HL-60 (cell line): ENCODE measurements at regions not wholly inside any gene's neighbourhood (a gene's known extent, or its start where the extent isn't known, plus 50 kb on each side); places are given as distances from the start of the nearest gene placed in this dataset.

Experiments
- TF ChIP-seq, protein P1 (sequence below): IDR thresholded peaks from one replicate; pipeline ENCODE4 v1.5.1; 2011; ENCODE audit warnings: low read length, control low read depth, inconsistent platforms; ENCODE audit not compliant: insufficient read depth
- TF ChIP-seq, protein P2 (sequence below): IDR thresholded peaks from 2 replicates; pipeline ENCODE4 v1.6.1; 2012; ENCODE audit warnings: low read depth; ENCODE audit not compliant: insufficient replicate concordance

DNA sequence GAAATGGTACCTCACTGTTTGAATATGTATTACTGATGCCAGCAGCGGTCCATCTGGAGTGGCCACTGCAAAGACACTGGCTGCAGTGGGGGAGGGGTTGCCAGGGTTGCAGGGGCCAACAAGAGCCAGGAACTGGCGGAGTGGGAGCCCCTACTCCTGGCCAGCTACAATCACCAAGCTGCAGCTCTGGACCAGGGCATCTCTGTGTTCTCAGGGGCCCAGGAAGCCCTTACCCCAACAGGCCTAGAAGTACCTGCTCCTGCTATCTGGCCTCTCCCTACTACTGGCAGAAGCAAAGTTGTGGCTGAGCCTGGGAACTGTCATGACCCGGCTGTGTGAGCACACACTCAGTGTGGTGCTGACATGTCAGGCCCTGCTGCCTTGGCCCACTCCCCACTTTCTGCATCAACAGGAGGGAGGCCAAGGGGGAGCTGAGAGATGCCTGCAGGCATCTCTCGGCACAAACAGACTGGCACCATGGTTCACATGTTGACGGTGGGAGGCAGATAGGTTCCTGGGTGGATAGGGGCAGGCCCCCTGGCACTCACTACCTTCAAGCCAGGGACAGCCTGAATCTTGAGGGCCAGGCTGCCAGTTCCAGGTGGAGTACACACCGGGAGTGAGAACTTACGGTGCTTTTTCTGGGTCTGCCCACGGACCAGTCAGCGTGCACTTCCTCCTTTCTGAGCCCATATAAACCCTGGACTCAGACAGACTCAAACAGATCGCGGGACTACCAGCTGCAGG is 1188.0 kb downstream of the GRIK2 start:
- TF ChIP-seq, protein P1, sequence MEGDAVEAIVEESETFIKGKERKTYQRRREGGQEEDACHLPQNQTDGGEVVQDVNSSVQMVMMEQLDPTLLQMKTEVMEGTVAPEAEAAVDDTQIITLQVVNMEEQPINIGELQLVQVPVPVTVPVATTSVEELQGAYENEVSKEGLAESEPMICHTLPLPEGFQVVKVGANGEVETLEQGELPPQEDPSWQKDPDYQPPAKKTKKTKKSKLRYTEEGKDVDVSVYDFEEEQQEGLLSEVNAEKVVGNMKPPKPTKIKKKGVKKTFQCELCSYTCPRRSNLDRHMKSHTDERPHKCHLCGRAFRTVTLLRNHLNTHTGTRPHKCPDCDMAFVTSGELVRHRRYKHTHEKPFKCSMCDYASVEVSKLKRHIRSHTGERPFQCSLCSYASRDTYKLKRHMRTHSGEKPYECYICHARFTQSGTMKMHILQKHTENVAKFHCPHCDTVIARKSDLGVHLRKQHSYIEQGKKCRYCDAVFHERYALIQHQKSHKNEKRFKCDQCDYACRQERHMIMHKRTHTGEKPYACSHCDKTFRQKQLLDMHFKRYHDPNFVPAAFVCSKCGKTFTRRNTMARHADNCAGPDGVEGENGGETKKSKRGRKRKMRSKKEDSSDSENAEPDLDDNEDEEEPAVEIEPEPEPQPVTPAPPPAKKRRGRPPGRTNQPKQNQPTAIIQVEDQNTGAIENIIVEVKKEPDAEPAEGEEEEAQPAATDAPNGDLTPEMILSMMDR, result no peak
- TF ChIP-seq, protein P2, sequence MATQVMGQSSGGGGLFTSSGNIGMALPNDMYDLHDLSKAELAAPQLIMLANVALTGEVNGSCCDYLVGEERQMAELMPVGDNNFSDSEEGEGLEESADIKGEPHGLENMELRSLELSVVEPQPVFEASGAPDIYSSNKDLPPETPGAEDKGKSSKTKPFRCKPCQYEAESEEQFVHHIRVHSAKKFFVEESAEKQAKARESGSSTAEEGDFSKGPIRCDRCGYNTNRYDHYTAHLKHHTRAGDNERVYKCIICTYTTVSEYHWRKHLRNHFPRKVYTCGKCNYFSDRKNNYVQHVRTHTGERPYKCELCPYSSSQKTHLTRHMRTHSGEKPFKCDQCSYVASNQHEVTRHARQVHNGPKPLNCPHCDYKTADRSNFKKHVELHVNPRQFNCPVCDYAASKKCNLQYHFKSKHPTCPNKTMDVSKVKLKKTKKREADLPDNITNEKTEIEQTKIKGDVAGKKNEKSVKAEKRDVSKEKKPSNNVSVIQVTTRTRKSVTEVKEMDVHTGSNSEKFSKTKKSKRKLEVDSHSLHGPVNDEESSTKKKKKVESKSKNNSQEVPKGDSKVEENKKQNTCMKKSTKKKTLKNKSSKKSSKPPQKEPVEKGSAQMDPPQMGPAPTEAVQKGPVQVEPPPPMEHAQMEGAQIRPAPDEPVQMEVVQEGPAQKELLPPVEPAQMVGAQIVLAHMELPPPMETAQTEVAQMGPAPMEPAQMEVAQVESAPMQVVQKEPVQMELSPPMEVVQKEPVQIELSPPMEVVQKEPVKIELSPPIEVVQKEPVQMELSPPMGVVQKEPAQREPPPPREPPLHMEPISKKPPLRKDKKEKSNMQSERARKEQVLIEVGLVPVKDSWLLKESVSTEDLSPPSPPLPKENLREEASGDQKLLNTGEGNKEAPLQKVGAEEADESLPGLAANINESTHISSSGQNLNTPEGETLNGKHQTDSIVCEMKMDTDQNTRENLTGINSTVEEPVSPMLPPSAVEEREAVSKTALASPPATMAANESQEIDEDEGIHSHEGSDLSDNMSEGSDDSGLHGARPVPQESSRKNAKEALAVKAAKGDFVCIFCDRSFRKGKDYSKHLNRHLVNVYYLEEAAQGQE, result no peak
